Dendritic cell treated with granulocyte-macrophage colony-stimulating factor and Interleukin-4, amounts not matched to agents 40 ng/mL and 50 ng/mL, for 4 days (primary cell): ENCODE measurements at regions not wholly inside any gene's neighbourhood (a gene's known extent, or its start where the extent isn't known, plus 50 kb on each side); places are given as distances from the start of the nearest gene placed in this dataset.

Experiments
- H3K27ac Mint-ChIP-seq: one replicate; pipeline ENCODE4 v1.8.0; 2022; ENCODE audit warnings: mild to moderate bottlenecking, mixed read lengths
- H3K27me3 Mint-ChIP-seq: one replicate; pipeline ENCODE4 v1.8.0; 2022; ENCODE audit warnings: mild to moderate bottlenecking, mixed read lengths
- H3K36me3 Mint-ChIP-seq: one replicate; pipeline ENCODE4 v1.8.0; 2022; ENCODE audit warnings: low read depth, mixed read lengths
- H3K4me1 Mint-ChIP-seq: one replicate; pipeline ENCODE4 v1.8.0; 2022; ENCODE audit warnings: low read depth, mixed read lengths
- H3K4me3 Mint-ChIP-seq: one replicate; pipeline ENCODE4 v1.8.0; 2022; ENCODE audit warnings: mild to moderate bottlenecking, moderate library complexity, mixed read lengths
- H3K9me3 Mint-ChIP-seq: one replicate; pipeline ENCODE4 v1.8.0; 2022; ENCODE audit warnings: mixed read lengths
- intact Hi-C: fragments of 100-400 bp; cut with micrococcal nuclease; formaldehyde crosslinking; loops from one replicate; pipeline ENCODE4 v1.15.0; 2022

DNA sequence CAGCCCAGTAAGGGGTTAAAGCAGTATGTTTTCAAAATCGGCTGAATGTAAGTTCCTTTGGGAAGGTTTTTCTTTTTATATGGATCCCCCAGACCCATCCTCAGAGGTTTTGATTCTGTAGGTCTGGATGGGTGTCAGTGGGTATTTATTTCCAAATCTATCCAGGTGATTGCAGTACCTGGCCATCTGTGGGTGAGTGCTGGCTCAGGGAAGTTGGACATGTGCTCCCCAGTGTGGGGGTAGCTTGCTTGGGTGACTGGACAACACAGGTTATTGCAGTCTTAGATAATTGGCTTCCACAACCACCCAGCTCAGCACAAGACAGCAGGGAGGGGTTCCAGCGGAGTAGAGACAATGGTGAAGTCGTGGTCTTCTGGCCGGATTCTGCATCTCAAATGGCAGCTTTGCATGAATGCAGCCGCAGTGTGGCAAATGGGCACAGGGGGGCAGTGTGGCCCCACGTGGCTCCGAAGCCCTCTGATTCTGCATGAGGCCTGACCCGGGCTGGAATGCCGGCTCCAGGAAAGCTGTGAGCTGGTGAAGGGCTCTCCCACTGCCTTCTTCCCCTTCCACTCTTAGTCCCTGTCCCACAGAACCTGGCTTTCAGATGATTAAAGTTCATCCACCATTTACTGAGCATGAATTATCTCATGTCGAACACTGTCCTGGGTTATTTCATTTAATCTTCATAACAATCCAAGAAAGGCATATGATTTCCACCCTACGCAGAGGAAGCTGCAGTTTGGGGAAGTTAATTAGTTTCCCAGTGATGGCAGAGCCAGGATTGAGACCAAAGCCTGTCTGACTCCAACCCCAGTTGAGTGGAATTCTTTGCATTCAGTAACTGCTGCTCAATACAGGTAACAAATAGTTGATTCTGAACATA is 64.5 kb upstream of the SYPL1 start:
- Mint-ChIP-seq H3K9me3 (no peaks in the 10 kb centered on the region), H3K4me1 (peaks cover 9% of the 10 kb centered on the region), H3K27ac (no peak overlapping the region), H3K36me3 (no peaks in the 10 kb centered on the region), H3K27me3 (peaks cover 33% of the 10 kb centered on the region), H3K4me3 (peak overlapping the region; percentile 26)
- intact Hi-C loops, result loop anchor here (1.0 to 5.0 kb wide), 3 partner anchors 191 to 560 kb away; no protein-coding TSS in a partner anchor

DNA sequence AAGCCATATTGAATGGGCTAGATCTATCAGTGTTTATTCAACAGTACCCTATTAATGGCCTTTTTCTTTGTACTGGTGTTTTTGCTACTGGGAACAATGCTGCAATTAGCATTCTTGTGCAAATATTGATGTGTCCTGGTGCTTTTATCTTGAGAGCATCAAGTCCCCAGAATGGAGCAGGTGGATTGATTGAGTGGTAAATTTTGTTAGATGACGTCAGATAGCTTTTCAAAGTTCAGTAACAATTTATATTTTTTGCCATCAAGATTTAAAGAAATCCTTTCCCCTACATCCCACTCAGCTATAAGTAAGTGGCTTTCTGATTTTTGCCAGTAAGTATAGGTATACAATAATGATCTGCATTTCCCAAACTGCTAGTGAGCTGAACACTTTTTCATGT is 63.4 kb upstream of the SYPL1 start:
- H3K27me3 Mint-ChIP-seq, result peaks cover 30% of the 10 kb centered on the region
- peaks cover 9% of the 10 kb centered on the region for H3K4me1 Mint-ChIP-seq
- intact Hi-C loops, result loop anchor here (5.0 kb wide), 1 partner anchor 192 kb away; no protein-coding TSS in a partner anchor

DNA sequence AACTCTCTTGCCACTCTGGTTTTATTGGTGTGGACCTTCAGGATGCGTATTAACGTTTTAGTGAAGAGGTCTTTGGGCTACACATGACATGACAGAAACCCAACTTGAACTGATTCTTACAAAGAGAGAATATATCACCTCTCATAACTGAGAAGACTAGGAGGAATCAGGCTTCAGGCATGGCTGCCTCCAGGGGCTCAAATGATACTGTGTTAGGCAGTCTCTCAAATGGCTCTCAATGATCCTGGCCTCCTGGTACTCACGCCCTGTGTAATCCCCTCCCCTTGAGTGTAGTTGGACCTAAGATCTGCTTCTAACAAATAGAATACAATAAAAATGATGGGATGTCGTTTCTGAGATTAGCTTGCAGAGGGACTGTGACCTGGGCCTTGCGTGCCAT is 58.5 kb upstream of the SYPL1 start:
- H3K4me3 Mint-ChIP-seq, result no peak overlapping the region
- intact Hi-C loops, result no loop called here
- no peaks in the 10 kb centered on the region for H3K36me3 Mint-ChIP-seq
- no peak overlapping the region for H3K27ac Mint-ChIP-seq
- H3K4me1 Mint-ChIP-seq, result no peaks in the 10 kb centered on the region
- peaks cover 24% of the 10 kb centered on the region for H3K27me3 Mint-ChIP-seq
- H3K9me3 Mint-ChIP-seq, result no peaks in the 10 kb centered on the region

More for the DNA sequence above, 63.4 kb upstream of the SYPL1 start:
- Mint-ChIP-seq H3K36me3 (no peaks in the 10 kb centered on the region), H3K4me3 (no peak overlapping the region), H3K27ac (no peak overlapping the region), H3K9me3 (no peaks in the 10 kb centered on the region)

DNA sequence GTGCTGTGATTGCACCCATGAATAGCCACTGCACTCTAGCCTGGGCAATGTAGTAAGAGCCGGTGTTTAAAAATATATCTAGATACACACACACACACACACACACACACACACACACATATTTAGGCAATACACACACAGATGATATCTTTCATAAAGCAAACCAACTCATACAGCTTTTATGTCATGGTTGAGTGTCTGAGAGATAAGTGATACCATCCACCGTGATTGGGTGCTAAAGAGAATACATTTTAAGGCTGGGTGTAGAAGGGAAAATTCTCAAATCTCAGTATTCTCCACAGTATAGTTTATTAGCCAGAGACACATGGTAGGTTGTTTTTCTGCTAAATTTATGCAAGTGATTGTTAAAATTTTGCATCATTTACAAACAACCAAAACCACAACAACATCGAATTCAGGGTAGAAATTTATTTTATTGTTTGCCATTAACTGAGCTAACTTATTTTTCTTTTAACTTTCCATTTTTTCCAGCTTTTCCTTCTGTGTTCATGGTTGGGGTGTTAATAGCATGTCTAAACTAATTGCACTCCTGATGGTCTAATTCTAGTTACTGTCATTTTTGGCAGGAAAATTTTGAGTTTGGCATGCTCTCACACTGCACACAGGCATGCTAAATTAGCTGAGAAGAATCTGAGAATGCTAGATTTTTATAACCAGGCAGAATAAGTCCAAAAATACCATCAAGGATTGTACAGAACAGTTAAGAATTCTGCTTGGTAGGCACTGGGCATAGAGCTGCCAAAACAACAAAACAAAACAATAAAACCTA is 57.9 kb upstream of the SYPL1 start:
- no peaks in the 10 kb centered on the region for H3K4me1 Mint-ChIP-seq
- no peaks in the 10 kb centered on the region for H3K36me3 Mint-ChIP-seq
- intact Hi-C loops, result no loop called here
- no peak overlapping the region for H3K4me3 Mint-ChIP-seq
- no peak overlapping the region for H3K27ac Mint-ChIP-seq
- H3K9me3 Mint-ChIP-seq, result no peaks in the 10 kb centered on the region
- H3K27me3 Mint-ChIP-seq, result peaks cover 28% of the 10 kb centered on the region

DNA sequence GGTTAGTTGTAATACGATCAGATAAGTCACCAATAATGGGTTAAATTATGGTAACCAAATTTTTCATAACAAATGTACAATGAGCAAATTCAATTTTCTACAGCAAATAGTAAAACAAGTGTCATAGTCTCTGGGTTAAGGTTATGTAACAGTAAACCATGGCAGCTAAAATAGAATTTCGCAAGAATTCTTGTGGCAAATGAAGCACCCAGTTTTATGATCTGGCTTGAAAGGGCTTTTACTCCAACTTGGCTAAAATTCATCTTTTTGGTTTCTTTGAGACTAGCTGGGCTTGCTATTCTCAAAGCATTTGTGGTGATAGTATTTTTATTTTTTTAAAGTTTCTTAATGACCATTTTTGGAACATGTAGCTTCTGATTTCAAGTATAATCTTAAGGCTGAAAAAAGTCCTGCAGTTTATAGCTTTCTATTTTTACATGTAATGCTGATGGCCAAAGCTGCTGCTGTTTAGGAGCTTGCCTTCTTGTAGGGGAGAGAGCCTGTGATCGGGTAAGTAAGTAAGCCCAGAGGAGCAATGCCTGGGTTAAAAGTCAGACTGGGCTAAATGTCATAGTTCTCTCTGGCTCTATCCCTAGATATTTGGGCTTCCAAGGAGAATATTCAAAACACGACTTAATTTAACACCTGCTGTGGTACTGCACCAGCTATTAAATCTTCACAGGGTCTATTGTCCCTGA is 55.5 kb upstream of the SYPL1 start:
- Mint-ChIP-seq H3K4me1 (no peaks in the 10 kb centered on the region), H3K27ac (no peak overlapping the region), H3K27me3 (peaks cover 41% of the 10 kb centered on the region), H3K36me3 (no peaks in the 10 kb centered on the region), H3K9me3 (peaks cover 15% of the 10 kb centered on the region), H3K4me3 (no peak overlapping the region)
- intact Hi-C loops, result no loop called here

DNA sequence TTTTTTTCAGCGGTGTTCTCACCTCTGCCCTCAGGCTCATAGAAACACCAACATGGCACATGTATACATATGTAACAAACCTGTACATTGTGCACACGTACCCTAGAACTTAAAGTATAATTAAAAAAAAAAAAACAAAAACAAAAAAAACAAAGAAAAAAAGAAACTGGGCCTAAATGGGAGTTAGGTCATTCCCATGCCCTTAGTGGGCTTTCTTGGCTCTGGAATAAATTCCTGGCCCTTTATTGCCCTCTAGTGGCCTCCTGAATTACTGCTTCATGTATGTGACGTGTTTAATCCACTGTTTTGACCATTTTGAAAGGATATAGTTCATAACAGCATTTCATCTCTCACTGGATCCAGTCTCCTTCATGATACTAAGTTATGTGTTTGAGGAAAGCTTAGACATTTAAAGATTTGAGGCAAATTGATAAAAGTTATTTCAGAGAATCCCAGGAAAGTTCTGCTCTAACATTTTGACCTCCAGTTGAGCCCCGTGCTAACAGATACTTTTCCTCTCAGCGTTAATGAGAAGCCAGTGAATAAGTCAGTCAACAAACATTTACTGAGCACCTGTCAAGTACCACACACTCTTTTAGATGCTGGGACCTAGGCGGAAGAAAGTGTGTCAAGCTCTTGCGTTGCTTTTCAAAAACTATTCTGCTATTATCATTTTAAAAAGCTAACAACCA is 54.7 kb upstream of the SYPL1 start:
- no peak overlapping the region for H3K27ac Mint-ChIP-seq
- intact Hi-C loops, result loop anchor here (1.0 kb wide), 1 partner anchor 109 kb away; no protein-coding TSS in a partner anchor
- peaks cover 41% of the 10 kb centered on the region for H3K27me3 Mint-ChIP-seq
- peaks cover 17% of the 10 kb centered on the region for H3K9me3 Mint-ChIP-seq
- no peaks in the 10 kb centered on the region for H3K36me3 Mint-ChIP-seq
- no peaks in the 10 kb centered on the region for H3K4me1 Mint-ChIP-seq
- no peak overlapping the region for H3K4me3 Mint-ChIP-seq

DNA sequence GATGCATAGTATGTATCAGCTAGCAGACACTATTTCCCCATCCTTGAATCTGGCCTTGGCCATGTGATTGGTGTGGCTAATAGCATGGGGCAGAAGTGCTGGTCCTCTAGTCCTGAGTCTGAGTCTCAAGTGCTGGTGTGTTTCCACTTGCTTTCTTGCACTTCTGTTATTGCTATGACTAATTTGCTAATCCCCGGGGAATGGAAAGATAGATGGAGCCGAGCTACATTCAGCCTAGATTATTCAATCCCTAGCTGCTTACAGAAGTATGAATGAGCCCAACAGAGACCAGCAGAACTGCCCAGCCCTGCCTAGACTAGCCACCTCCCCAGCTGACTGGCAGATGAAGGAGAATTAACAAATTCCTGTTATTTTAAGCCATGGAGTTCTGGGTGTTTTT is 53.2 kb upstream of the SYPL1 start:
- Mint-ChIP-seq H3K4me3 (no peak overlapping the region), H3K27me3 (peaks cover 53% of the 10 kb centered on the region), H3K27ac (no peak overlapping the region), H3K36me3 (no peaks in the 10 kb centered on the region), H3K9me3 (peaks cover 17% of the 10 kb centered on the region), H3K4me1 (no peaks in the 10 kb centered on the region)
- intact Hi-C loops, result no loop called here

DNA sequence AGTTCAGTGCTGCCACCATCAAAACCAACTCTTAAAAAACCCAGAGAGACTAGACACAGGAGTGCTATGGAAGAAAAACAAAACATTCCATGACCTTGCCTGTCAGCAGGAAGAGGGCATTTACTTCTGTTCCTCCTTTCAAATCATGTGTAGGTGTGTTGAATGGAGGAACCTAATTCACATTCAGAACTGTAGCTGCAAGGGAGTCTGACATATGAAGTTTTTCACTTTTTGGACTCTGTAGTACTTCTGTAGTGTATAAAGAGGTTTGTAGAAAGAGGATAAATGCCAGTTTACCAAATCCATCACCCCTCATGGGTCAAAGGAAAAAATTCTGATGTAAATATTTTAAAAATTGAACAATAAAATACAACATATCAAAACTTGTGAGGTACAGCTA is 51.1 kb upstream of the SYPL1 start:
- intact Hi-C loops, result no loop called here
- Mint-ChIP-seq H3K36me3 (no peaks in the 10 kb centered on the region), H3K27ac (no peak overlapping the region), H3K9me3 (peaks cover 17% of the 10 kb centered on the region), H3K4me3 (no peak overlapping the region), H3K27me3 (peaks cover 64% of the 10 kb centered on the region), H3K4me1 (no peaks in the 10 kb centered on the region)
